Endothelial cell of umbilical vein (primary cell): ENCODE measurements at regions not wholly inside any gene's neighbourhood (a gene's known extent, or its start where the extent isn't known, plus 50 kb on each side); places are given as distances from the start of the nearest gene placed in this dataset.

Experiments used
- EZH2 ChIP-seq: IDR thresholded peaks from 2 replicates; pipeline ENCODE4 v1.6.1; 2012; ENCODE audit warnings: borderline replicate concordance, low read depth, mild to moderate bottlenecking, moderate library complexity, low read length, inconsistent platforms; ENCODE audit not compliant: severe bottlenecking
- MAX ChIP-seq: IDR thresholded peaks from 2 replicates; pipeline ENCODE4 v1.6.1; 2011; ENCODE audit not compliant: insufficient read depth, insufficient read length
- POLR2A ChIP-seq: IDR thresholded peaks from 2 replicates; pipeline ENCODE4 v1.6.1; 2012; ENCODE audit warnings: low read depth, mild to moderate bottlenecking, control low read depth, low read length

GRCh38 chr6:149227796-149228195, 89.7 kb upstream of the TAB2 start:
- no peak for TF ChIP-seq EZH2
- TF ChIP-seq POLR2A = no peak
- TF ChIP-seq MAX = no peak
